Left kidney (tissue), 1 donor: ENCODE measurements at regions not wholly inside any gene's neighbourhood (a gene's known extent, or its start where the extent isn't known, plus 50 kb on each side); places are given as distances from the start of the nearest gene placed in this dataset.
"Not testable (repeated sequence)": the region's sequence is repeated elsewhere in the genome, so short reads cannot be mapped to it uniquely, and the experiment has no call there.

Experiments used
- DNase-seq: peaks from one replicate; pipeline ENCODE4 v3.0.0-alpha.2; 2013

GRCh38 chr7:9711259-9711918 is 1262.3 kb upstream of the PHF14 start:
- no peak for DNase-seq

- no peak for DNase-seq
Observed at GRCh38 chr7:9718071-9718661, 1255.5 kb upstream of the PHF14 start.

GRCh38 chr7:9719303-9719702 is 1254.4 kb upstream of the PHF14 start:
- DNase-seq: no peak

- no peak for DNase-seq
Observed at GRCh38 chr7:9719721-9720120, 1254.0 kb upstream of the PHF14 start.

DNA sequence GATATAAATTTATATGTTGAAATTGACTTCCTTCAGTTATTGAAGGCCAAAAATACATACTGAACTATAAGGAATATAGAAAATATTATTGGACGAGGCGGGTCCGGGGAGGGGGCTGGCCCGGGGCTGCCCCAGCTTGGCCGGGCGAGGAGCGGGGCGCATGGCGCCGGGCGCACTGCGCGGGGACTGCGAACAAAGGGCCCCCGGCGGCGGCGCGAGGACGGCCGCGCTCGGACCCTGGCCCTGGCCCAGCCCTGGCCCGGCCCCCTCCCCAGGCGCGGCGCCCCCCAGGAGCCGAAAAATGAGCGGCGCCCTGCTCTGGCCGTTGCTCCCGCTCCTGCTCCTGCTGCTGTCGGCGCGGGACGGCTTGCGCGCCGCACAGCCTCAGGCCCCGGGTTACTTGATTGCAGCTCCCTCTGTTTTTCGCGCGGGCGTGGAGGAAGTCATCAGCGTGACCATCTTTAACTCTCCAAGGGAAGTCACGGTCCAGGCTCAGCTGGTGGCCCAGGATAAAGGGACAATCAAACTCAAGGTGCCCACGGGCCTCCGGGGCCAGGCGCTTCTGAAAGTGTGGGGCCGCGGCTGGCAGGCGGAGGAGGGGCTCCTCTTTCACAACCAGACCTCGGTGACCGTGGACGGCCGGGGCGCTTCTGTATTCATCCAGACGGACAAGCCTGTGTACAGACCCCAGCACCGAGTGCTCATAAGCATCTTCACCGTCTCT is 1247.6 kb upstream of the PHF14 start:
- DNase-seq: not testable (repeated sequence)

- not testable (repeated sequence) for DNase-seq
Observed at GRCh38 chr7:9726811-9727210, 1246.9 kb upstream of the PHF14 start.

DNA sequence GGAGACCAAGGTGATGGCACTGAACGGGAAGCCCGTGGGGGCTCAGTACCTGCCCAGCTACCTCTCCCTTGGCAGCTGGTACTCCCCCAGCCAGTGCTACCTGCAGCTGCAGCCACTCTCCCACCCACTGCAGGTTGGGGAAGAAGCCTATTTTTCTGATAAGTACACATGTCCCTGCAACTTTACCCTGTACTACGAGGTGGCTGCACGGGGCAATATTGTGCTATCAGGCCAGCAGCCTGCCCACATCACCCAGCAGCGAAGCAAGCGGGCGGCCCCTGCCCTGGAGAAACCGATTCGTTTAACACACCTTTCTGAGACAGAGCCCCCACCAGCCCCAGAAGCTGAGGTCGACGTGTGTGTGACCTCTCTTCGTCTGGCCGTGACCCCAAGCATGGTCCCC is 1246.2 kb upstream of the PHF14 start:
- DNase-seq: not testable (repeated sequence)

GRCh38 chr7:9728014-9728657 is 1245.5 kb upstream of the PHF14 start:
- not testable (repeated sequence) for DNase-seq

DNA sequence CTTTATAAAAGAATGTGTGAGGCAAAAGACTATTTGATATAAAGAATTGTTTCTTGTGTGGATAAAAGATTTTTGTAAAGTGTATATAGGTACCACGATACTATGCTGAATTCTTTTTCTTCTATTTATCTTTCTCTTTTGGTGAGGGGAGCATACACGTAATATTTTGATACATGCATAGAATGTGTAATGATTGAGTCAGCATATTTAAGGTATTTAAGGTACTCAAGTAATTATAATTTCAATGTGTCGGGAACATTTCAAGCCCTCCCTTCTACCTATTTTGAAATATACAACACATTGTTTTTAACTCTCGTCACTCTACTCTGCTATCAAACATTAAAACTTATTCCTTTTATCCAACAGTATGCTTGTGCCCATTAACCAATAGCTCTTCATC is 1221.6 kb upstream of the PHF14 start:
- DNase-seq: no peak

GRCh38 chr7:9761224-9761623 is 1212.4 kb upstream of the PHF14 start:
- DNase-seq: peak; percentile 22

- peak; percentile 40 for DNase-seq
Observed at GRCh38 chr7:9776900-9777299, 1196.8 kb upstream of the PHF14 start.

DNA sequence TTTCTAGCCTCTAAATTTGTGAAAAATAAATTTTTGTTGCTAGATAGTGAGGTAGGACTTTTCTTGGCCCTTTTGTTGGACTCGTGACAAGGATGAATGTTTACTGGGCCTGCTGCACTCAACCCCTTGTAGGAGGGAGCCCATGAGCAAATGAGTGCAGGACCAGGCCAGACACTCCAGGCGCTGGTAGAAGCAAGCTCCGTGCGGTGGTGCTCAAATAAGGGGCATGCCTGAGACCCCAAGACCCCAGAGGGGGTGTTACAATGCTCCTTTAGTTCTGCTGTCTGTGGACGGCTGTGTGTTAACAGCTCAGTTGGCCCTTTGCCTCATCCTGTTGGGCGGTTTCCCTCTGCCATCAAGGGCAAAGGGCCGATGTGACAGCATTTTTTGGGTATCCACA is 1195.3 kb upstream of the PHF14 start:
- DNase-seq: no peak

GRCh38 chr7:9781710-9782109 is 1192.0 kb upstream of the PHF14 start:
- DNase-seq: no peak

DNA sequence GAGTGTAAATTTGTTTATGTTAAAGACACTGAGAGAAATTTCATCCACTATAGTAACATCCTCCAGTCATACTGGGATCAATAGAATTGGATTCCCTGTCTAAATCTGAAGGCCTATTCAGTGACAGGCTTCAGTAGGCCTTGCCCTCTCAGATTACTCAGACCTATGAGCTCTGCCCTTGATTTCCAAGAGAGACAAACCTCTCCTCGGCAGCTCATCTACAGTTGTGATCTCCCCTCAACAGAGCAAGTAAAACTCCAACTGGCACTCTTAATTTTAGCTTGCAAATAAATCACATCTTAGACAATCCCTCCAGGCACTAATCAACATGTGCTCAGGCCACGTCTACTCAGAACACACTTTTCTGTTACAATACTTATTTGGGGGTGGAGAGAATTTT is 1191.4 kb upstream of the PHF14 start:
- no peak for DNase-seq

- DNase-seq: no peak
Observed at GRCh38 chr7:9785211-9785610, 1188.5 kb upstream of the PHF14 start.

GRCh38 chr7:9796241-9796640 is 1177.4 kb upstream of the PHF14 start:
- no peak for DNase-seq

GRCh38 chr7:9822458-9823290 is 1151.0 kb upstream of the PHF14 start:
- no peak for DNase-seq

DNA sequence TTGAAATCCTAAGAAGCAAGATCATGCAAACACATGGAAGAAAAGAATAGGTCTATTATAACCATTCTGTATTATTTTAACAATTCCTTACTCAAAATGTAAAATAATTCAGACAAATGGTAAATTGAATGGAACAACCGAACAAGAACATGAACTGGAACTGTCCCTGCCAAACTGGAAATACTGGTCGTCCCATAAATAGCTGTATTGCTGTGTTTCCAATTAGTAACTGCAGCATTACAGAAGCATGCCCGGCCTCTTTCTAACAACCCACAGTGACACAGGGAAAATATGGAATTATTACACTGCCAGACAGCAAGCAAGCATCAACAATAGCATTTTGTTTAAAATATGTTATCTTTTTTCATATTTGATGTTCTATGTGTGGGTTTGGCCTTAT is 1138.5 kb upstream of the PHF14 start:
- peak; percentile 17 for DNase-seq

DNA sequence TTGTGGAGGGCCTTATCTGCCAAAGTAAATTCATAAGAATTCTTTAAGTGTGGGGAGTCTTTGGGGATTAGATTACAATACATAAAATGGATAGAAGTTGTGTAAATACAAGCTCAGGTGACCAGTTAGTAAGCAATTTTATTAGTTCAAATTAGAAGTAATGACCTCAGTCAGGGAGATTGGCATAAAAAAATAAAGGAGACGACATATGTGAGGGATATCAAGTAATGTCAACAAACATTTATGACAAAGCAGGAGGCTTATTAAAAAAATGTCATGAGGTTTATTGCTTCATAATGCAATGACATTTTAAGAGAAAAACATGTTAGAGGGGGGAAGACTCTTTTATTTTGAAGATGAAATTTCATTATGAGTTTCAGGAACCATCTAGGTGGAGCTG is 1137.0 kb upstream of the PHF14 start:
- DNase-seq: no peak

- no peak for DNase-seq
Observed at GRCh38 chr7:9842301-9842700, 1131.4 kb upstream of the PHF14 start.

GRCh38 chr7:9846902-9847301 is 1126.8 kb upstream of the PHF14 start:
- DNase-seq: no peak

DNA sequence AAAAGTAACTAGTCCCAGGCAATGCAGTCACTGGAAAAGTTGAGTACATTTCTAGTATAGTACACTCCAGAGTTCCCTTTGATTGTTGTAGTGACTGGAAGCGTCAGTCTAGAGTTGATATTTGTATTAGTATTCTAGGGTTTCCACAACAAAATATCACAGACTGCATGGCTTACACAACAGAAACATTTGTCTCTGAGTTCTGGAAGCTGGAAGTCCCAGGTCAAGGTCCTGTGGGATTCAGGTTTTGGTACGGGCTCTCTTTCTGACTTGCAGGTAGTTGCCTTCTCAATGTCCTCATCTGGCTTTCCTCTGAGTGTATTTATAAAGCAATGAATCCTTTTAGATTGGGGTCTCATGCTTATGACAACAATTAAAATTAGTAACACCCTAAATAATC is 1119.1 kb upstream of the PHF14 start:
- no peak for DNase-seq
